ENCODE measurements at regions not wholly inside any gene's neighbourhood (a gene's known extent, or its start where the extent isn't known, plus 50 kb on each side); places are given as distances from the start of the nearest gene placed in this dataset.

GRCh38 chr4:136203199-136203598, 1329.1 kb downstream of the PCDH18 start:
- TF ChIP-seq POLR2AphosphoS5 (IDR thresholded peaks at IDR 0.05; ENCODE audit: insufficient read depth in 1 of 2, low read depth in 1 of 2) (no peak), CTCF (IDR thresholded peaks at IDR 0.05) (no peak), POLR2A (IDR thresholded peaks at IDR 0.05) (no peak)

All from vagina (tissue), 2 donors.